GM12878 (cell line): ENCODE measurements at regions not wholly inside any gene's neighbourhood (a gene's known extent, or its start where the extent isn't known, plus 50 kb on each side); places are given as distances from the start of the nearest gene placed in this dataset.

Source experiments
- CEBPZ ChIP-seq: fragments of 150-350 bp; IDR thresholded peaks from 2 replicates; pipeline ENCODE4 v1.6.1; 2016; ENCODE audit warnings: low read depth, low read length
- CHD4 ChIP-seq: fragments of 200-600 bp; sonication (generic); IDR thresholded peaks from 2 replicates; pipeline ENCODE4 v1.6.1; 2016; ENCODE audit warnings: mild to moderate bottlenecking
- DPF2 ChIP-seq: fragments of 450-650 bp; IDR thresholded peaks from 2 replicates; pipeline ENCODE4 v1.6.1; 2017; ENCODE audit warnings: mild to moderate bottlenecking
- EED ChIP-seq: sonication (generic); IDR thresholded peaks from 2 replicates; pipeline ENCODE4 v1.6.1; 2016; ENCODE audit warnings: antibody characterized with exemption, low read depth
- ELK1 ChIP-seq: IDR thresholded peaks from 2 replicates; pipeline ENCODE4 v1.6.1; 2012; ENCODE audit warnings: low read depth, low read length, improper control_type of control experiment
- GATAD2B ChIP-seq: fragments of 450-650 bp; conservative IDR thresholded peaks from 2 replicates; pipeline ENCODE4 v1.6.1; 2017; ENCODE audit warnings: low read depth, mild to moderate bottlenecking, moderate library complexity
- IKZF1 ChIP-seq: fragments of 450-650 bp; conservative IDR thresholded peaks from 2 replicates; pipeline ENCODE4 v1.6.1; 2017; ENCODE audit warnings: antibody characterized with exemption, mild to moderate bottlenecking
- JUNB ChIP-seq: IDR thresholded peaks from 2 replicates; pipeline ENCODE4 v1.6.1; 2016; ENCODE audit warnings: antibody characterized with exemption, mild to moderate bottlenecking
- MLLT1 ChIP-seq: fragments of 450-650 bp; IDR thresholded peaks from 2 replicates; pipeline ENCODE4 v1.6.1; 2016; ENCODE audit warnings: mild to moderate bottlenecking
- NFIC ChIP-seq: IDR thresholded peaks from 2 replicates; pipeline ENCODE4 v1.6.1; 2012; ENCODE audit warnings: low read depth, mild to moderate bottlenecking, inconsistent platforms, low read length, moderate library complexity
- NKRF ChIP-seq: fragments of 450-650 bp; conservative IDR thresholded peaks from 2 replicates; pipeline ENCODE4 v1.6.1; 2017; ENCODE audit warnings: mild to moderate bottlenecking, moderate library complexity
- NR2C1 ChIP-seq: fragments of 450-650 bp; IDR thresholded peaks from 2 replicates; pipeline ENCODE4 v1.6.1; 2017; ENCODE audit warnings: antibody characterized with exemption, mild to moderate bottlenecking, moderate library complexity
- PML ChIP-seq: IDR thresholded peaks from 2 replicates; pipeline ENCODE4 v1.6.1; 2012; ENCODE audit warnings: low read length, inconsistent platforms
- RAD51 ChIP-seq: fragments of 450-650 bp; IDR thresholded peaks from 2 replicates; pipeline ENCODE4 v1.6.1; 2016; ENCODE audit warnings: moderate library complexity, mild to moderate bottlenecking, inconsistent platforms
- REST ChIP-seq: IDR thresholded peaks from 2 replicates; pipeline ENCODE4 v1.6.1; 2012; ENCODE audit warnings: mild to moderate bottlenecking, low read depth, low read length
- RUNX3 ChIP-seq: IDR thresholded peaks from 2 replicates; pipeline ENCODE4 v1.6.1; 2012; ENCODE audit warnings: low read length, inconsistent platforms
- SPI1 ChIP-seq: IDR thresholded peaks from 2 replicates; pipeline ENCODE4 v1.6.1; 2011; ENCODE audit warnings: low read depth, mild to moderate bottlenecking, low read length, moderate library complexity, borderline replicate concordance; ENCODE audit not compliant: insufficient read depth
- TCF7 ChIP-seq: IDR thresholded peaks from 2 replicates; pipeline ENCODE4 v1.6.1; 2014; ENCODE audit warnings: antibody characterized with exemption, borderline replicate concordance
- ZNF384 ChIP-seq: IDR thresholded peaks from 2 replicates; pipeline ENCODE4 v1.6.1; 2012; ENCODE audit warnings: low read depth, mild to moderate bottlenecking, low read length, improper control_type of control experiment, borderline replicate concordance

- TF ChIP-seq PML (no peak), ELK1 (no peak), NFIC (peak; percentile 74; the same call in 1 of the 2 replicates), DPF2 (no peak), CEBPZ (no peak), SPI1 (no peak), MLLT1 (no peak), TCF7 (peak; percentile 47; the same call in 1 of the 2 replicates), NKRF (no peak), JUNB (peak; percentile 80), NR2C1 (no peak), ZNF384 (no peak), RAD51 (no peak), RUNX3 (peak; percentile 39; the same call in 1 of the 2 replicates), REST (no peak), CHD4 (no peak), GATAD2B (no peak), IKZF1 (no peak), EED (no peak)
Observed at GRCh38 chr17:62119373-62119772, 54.3 kb upstream of the MED13 start (continued).
